ENCODE measurements at regions not wholly inside any gene's neighbourhood (a gene's known extent, or its start where the extent isn't known, plus 50 kb on each side); places are given as distances from the start of the nearest gene placed in this dataset.

DNA sequence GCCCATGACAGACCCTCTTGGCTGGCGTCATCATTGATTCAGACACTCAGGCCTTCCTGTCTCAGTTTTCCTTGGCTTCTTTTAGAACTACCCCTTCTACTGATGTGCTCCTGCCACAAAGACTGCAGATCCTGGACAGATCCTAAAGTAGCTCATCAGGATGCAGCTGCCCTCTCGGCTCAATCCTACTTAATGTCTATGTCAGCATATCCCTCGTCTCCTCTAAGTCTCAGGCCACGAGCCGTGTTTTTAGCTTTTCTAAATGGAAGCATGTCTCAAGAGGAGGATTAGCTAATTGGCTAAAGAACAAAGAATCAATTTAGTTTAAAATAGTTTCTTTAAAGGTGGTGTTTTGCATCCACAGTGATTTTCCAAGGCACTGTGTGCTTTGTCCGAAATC lies 447.7 kb downstream of the STIM2 start:
- no peaks in the 10 kb centered on the region for H3K36me3 ChIP-seq (ENCODE audit: control insufficient read depth in 5 of 5, insufficient read depth in 5 of 5, low read length in 5 of 5)
- no peaks in the 10 kb centered on the region for H3K27me3 ChIP-seq (ENCODE audit: control insufficient read depth in 5 of 5, insufficient read depth in 4 of 5, low read length in 5 of 5)
- H3K4me3 ChIP-seq (ENCODE audit: low read depth in 1 of 5, low read length in 5 of 5) = no peak overlapping the region
- H3K4me1 ChIP-seq (ENCODE audit: control insufficient read depth in 5 of 5, insufficient read depth in 5 of 5, low read length in 5 of 5) = no peaks in the 10 kb centered on the region
- H3K9ac ChIP-seq (ENCODE audit: low read length in 5 of 5) = no peak overlapping the region
- no peak overlapping the region for H3K27ac ChIP-seq (ENCODE audit: low read depth, low read length)
- H3K9me3 ChIP-seq (ENCODE audit: control insufficient read depth in 5 of 5, low read length in 5 of 5) = peaks cover 0 to under 1% (median 0%) of the 10 kb centered on the region in 5 donors

DNA sequence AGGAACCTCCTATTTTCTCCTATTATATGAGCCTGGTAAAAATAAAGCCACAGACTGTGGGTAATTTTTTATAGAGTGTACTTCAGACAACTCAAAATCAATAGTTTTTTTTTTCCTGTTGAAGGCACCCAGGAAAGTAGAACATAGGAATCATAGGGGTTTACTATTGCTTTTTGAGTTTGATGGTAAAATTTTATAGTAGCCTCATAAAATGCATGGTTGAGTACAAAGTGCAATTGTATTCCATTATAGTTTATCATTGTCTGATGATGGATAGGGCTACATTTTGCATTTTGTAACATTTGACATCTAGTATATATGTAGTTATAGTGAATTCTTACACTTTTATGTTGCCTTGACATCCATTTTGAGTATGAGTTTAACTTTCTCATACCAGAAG lies 455.0 kb downstream of the STIM2 start:
- Histone ChIP-seq H3K9me3 (ENCODE audit: control insufficient read depth in 5 of 5, low read length in 5 of 5) (peaks cover 0 to 4% (median 0%) of the 10 kb centered on the region in 5 donors), H3K4me1 (ENCODE audit: control insufficient read depth in 5 of 5, insufficient read depth in 5 of 5, low read length in 5 of 5) (no peaks in the 10 kb centered on the region), H3K27ac (ENCODE audit: low read depth, low read length) (no peak overlapping the region), H3K9ac (ENCODE audit: low read length in 5 of 5) (no peak overlapping the region), H3K36me3 (ENCODE audit: control insufficient read depth in 5 of 5, insufficient read depth in 5 of 5, low read length in 5 of 5) (no peaks in the 10 kb centered on the region), H3K4me3 (ENCODE audit: low read depth in 1 of 5, low read length in 5 of 5) (no peak overlapping the region), H3K27me3 (ENCODE audit: control insufficient read depth in 5 of 5, insufficient read depth in 4 of 5, low read length in 5 of 5) (no peaks in the 10 kb centered on the region)

DNA sequence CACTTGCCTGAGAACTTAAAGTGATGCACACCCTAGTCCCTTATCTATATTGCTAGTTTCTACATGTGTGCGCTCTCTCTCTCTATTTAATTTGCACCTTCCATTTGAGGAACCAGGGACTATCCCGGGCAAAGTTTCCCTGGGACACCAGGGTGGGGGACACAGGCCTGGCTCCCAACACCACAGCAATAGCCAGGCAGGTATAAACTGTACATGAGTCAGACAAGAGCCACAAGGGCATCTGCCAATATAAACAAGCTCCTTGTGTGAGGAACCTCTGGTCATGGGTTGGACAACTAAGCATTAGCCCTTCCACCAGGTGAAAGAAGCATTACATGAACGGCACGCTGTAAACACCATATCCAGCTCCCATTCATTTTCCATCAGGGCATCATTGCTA lies 455.5 kb downstream of the STIM2 start:
- Histone ChIP-seq H3K4me3 (ENCODE audit: low read depth in 1 of 5, low read length in 5 of 5) (no peak overlapping the region), H3K4me1 (ENCODE audit: control insufficient read depth in 5 of 5, insufficient read depth in 5 of 5, low read length in 5 of 5) (no peaks in the 10 kb centered on the region), H3K27me3 (ENCODE audit: control insufficient read depth in 5 of 5, insufficient read depth in 4 of 5, low read length in 5 of 5) (no peaks in the 10 kb centered on the region), H3K27ac (ENCODE audit: low read depth, low read length) (no peak overlapping the region), H3K9me3 (ENCODE audit: control insufficient read depth in 5 of 5, low read length in 5 of 5) (peaks cover 0 to 4% (median 0%) of the 10 kb centered on the region in 5 donors), H3K9ac (ENCODE audit: low read length in 5 of 5) (no peak overlapping the region), H3K36me3 (ENCODE audit: control insufficient read depth in 5 of 5, insufficient read depth in 5 of 5, low read length in 5 of 5) (no peaks in the 10 kb centered on the region)

DNA sequence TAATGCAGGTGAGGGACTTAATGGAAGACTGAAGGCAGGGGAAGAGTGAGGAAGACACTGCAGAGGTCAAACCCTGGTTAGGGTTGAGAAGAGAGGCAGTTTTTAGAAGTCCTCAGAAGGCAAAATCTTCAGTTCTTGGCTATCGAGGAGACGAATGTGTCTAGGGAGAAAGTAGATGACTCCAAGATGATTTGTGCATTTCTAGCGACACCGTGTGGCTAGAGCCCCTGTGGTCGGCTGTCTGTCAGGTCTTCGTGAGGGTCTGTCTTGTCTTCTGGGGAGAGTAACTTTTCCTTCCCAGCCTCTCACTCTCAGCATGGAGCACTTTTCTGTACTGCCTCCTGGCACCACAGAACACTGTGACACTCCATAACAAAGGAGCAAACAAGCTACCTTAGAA lies 458.1 kb downstream of the STIM2 start:
- H3K27ac ChIP-seq (ENCODE audit: low read depth, low read length) = no peak overlapping the region

DNA sequence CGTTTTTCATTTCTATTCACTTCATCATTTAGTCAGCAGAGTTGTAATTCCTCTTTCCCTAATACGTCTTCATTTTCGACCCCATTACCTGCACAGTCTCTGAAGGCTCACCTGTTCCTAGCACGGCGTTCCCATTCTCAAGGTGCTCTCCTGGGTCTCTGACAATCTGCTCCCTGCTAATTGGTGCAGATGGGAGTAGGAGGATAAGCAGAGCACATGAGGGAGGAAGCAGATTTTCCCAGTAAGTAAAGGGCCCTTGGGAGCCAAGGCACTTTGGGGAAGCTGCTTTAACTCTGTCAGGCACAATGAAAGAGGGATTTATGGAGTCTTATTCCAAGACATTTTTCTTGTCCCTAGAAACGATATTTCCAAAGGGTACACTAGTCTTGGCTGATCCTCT lies 466.4 kb downstream of the STIM2 start:
- no peaks in the 10 kb centered on the region for H3K27me3 ChIP-seq (ENCODE audit: control insufficient read depth in 5 of 5, insufficient read depth in 4 of 5, low read length in 5 of 5)
- H3K4me3 ChIP-seq (ENCODE audit: low read depth in 1 of 5, low read length in 5 of 5) = no peak overlapping the region
- no peaks in the 10 kb centered on the region for H3K4me1 ChIP-seq (ENCODE audit: control insufficient read depth in 5 of 5, insufficient read depth in 5 of 5, low read length in 5 of 5)

More for the DNA sequence above, 458.1 kb downstream of the STIM2 start:
- no peak overlapping the region for H3K9ac ChIP-seq (ENCODE audit: low read length in 5 of 5)
- no peaks in the 10 kb centered on the region for H3K36me3 ChIP-seq (ENCODE audit: control insufficient read depth in 5 of 5, insufficient read depth in 5 of 5, low read length in 5 of 5)
- H3K4me1 ChIP-seq (ENCODE audit: control insufficient read depth in 5 of 5, insufficient read depth in 5 of 5, low read length in 5 of 5) = no peaks in the 10 kb centered on the region
- H3K4me3 ChIP-seq (ENCODE audit: low read depth in 1 of 5, low read length in 5 of 5) = no peak overlapping the region
- H3K27me3 ChIP-seq (ENCODE audit: control insufficient read depth in 5 of 5, insufficient read depth in 4 of 5, low read length in 5 of 5) = no peaks in the 10 kb centered on the region
- H3K9me3 ChIP-seq (ENCODE audit: control insufficient read depth in 5 of 5, low read length in 5 of 5) = peaks cover 0 to 4% (median 0%) of the 10 kb centered on the region in 5 donors

DNA sequence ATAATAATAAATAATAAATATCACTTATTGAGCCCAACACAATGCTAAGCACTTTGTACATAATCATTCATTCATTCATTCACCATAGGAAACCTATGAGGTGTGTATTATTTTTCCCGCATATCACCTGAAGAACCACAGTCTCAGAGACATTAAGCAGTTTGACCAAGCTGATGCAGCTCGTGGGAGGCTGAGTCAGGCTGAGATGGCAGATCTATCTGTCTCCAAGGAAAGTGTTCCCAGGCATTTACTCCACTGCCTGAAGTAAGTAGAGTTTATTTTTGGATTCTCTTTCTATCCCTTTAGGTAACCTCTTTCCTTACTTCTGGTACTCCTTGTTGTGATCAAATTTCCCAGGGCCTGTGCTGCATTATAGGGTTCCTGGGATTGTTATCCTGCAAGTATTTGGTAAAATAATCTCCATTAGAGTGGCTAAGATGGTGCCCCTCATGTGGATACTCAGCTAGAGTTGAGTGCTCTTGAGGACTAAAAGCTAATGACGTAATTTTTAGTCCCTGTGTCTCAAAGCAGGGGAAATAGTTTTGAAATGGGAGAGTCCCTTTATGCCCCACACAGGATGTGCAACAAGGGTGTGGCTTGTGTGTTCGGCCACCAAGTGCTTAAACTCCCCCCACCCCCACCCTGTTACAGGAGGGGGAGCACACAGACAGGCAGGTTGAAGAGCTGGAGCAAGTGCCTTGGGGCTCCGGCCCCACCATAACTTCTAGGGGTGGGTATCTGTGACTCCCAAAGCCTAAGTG lies 467.0 kb downstream of the STIM2 start:
- Histone ChIP-seq H3K4me3 (ENCODE audit: low read depth in 1 of 5, low read length in 5 of 5) (no peak overlapping the region), H3K9me3 (ENCODE audit: control insufficient read depth in 5 of 5, low read length in 5 of 5) (peaks cover 0 to 10% (median 0%) of the 10 kb centered on the region in 5 donors)

More for the DNA sequence above, 466.4 kb downstream of the STIM2 start:
- Histone ChIP-seq H3K9ac (ENCODE audit: low read length in 5 of 5) (no peak overlapping the region), H3K36me3 (ENCODE audit: control insufficient read depth in 5 of 5, insufficient read depth in 5 of 5, low read length in 5 of 5) (no peaks in the 10 kb centered on the region), H3K27ac (ENCODE audit: low read depth, low read length) (no peak overlapping the region), H3K9me3 (ENCODE audit: control insufficient read depth in 5 of 5, low read length in 5 of 5) (peaks cover 0 to 10% (median 0%) of the 10 kb centered on the region in 5 donors)

DNA sequence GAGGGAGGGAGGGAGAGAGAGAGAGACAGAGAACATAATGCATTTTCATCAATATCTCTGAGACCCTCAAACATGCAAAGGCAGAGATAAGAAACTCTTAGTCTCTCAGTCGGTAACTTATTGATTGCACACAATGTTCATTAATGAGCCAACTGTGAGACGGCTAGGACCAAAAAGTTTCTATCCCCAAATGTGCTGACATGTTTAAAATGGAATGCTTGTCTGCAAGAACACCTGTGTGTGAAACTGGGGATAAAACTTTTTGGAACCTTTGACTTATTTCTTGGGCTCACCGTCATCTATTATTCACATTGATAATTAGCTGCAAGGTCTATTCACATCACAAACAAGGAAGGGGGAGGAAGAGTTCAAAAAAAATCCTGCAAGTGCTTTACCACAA lies 477.9 kb downstream of the STIM2 start:
- Histone ChIP-seq H3K27ac (ENCODE audit: low read depth, low read length) (no peak overlapping the region), H3K36me3 (ENCODE audit: control insufficient read depth in 5 of 5, insufficient read depth in 5 of 5, low read length in 5 of 5) (no peaks in the 10 kb centered on the region), H3K4me1 (ENCODE audit: control insufficient read depth in 5 of 5, insufficient read depth in 5 of 5, low read length in 5 of 5) (no peaks in the 10 kb centered on the region), H3K4me3 (ENCODE audit: low read depth in 1 of 5, low read length in 5 of 5) (no peak overlapping the region), H3K9me3 (ENCODE audit: control insufficient read depth in 5 of 5, low read length in 5 of 5) (peaks cover 0 to 5% (median 0%) of the 10 kb centered on the region in 5 donors), H3K9ac (ENCODE audit: low read length in 5 of 5) (no peak overlapping the region), H3K27me3 (ENCODE audit: control insufficient read depth in 5 of 5, insufficient read depth in 4 of 5, low read length in 5 of 5) (no peaks in the 10 kb centered on the region)

More for the DNA sequence above, 467.0 kb downstream of the STIM2 start:
- Histone ChIP-seq H3K27me3 (ENCODE audit: control insufficient read depth in 5 of 5, insufficient read depth in 4 of 5, low read length in 5 of 5) (no peaks in the 10 kb centered on the region), H3K27ac (ENCODE audit: low read depth, low read length) (no peak overlapping the region), H3K4me1 (ENCODE audit: control insufficient read depth in 5 of 5, insufficient read depth in 5 of 5, low read length in 5 of 5) (no peaks in the 10 kb centered on the region), H3K36me3 (ENCODE audit: control insufficient read depth in 5 of 5, insufficient read depth in 5 of 5, low read length in 5 of 5) (no peaks in the 10 kb centered on the region), H3K9ac (ENCODE audit: low read length in 5 of 5) (no peak overlapping the region)

DNA sequence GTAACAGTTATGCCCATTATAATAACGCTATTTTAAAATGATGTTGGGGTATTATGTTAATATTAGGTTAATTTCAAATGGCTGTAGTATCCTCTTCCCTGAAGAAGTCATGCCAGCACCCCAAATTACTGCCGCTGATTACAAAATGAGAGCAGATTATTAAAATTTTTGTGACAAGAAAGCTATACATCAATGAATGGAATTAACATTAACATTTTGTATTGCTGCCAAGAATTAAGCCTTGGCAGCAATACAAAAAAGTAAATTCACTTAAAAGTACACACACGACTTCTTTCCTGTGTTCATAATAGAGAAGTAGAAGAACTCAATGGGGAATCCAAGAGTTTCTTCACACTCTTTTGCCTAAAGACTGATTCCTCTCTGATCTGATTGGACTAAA lies 482.8 kb downstream of the STIM2 start:
- no peak overlapping the region for H3K4me3 ChIP-seq (ENCODE audit: low read depth in 1 of 5, low read length in 5 of 5)
- H3K9ac ChIP-seq (ENCODE audit: low read length in 5 of 5) = no peak overlapping the region
- H3K9me3 ChIP-seq (ENCODE audit: control insufficient read depth in 5 of 5, low read length in 5 of 5) = no peaks in the 10 kb centered on the region
- no peaks in the 10 kb centered on the region for H3K4me1 ChIP-seq (ENCODE audit: control insufficient read depth in 5 of 5, insufficient read depth in 5 of 5, low read length in 5 of 5)
- no peaks in the 10 kb centered on the region for H3K36me3 ChIP-seq (ENCODE audit: control insufficient read depth in 5 of 5, insufficient read depth in 5 of 5, low read length in 5 of 5)
- no peaks in the 10 kb centered on the region for H3K27me3 ChIP-seq (ENCODE audit: control insufficient read depth in 5 of 5, insufficient read depth in 4 of 5, low read length in 5 of 5)
- no peak overlapping the region for H3K27ac ChIP-seq (ENCODE audit: low read depth, low read length)

DNA sequence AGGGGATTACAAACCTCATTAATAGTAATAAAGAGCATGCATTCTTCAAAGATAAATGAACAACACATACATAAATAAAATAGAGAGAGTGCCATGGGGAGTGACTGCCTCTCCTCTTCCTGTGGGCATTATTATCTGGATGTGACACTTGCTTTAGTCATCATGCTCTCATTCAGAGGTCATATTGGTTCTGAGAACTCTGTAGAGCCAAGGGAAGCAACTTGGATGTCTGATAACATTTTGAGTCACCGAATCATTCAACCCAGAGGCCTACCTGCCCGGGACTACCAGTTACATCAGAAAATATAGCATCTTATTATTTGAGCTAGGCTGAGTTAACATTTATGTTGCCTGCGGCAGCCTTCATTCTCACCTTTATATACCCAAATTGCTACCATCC lies 489.5 kb downstream of the STIM2 start:
- H3K4me3 ChIP-seq (ENCODE audit: low read depth in 1 of 5, low read length in 5 of 5) = no peak overlapping the region
- no peaks in the 10 kb centered on the region for H3K36me3 ChIP-seq (ENCODE audit: control insufficient read depth in 5 of 5, insufficient read depth in 5 of 5, low read length in 5 of 5)
- no peak overlapping the region for H3K9ac ChIP-seq (ENCODE audit: low read length in 5 of 5)
- peaks cover 0 to 6% (median 0%) of the 10 kb centered on the region in 5 donors for H3K9me3 ChIP-seq (ENCODE audit: control insufficient read depth in 5 of 5, low read length in 5 of 5)
- H3K4me1 ChIP-seq (ENCODE audit: control insufficient read depth in 5 of 5, insufficient read depth in 5 of 5, low read length in 5 of 5) = no peaks in the 10 kb centered on the region
- no peak overlapping the region for H3K27ac ChIP-seq (ENCODE audit: low read depth, low read length)
- H3K27me3 ChIP-seq (ENCODE audit: control insufficient read depth in 5 of 5, insufficient read depth in 4 of 5, low read length in 5 of 5) = no peaks in the 10 kb centered on the region

DNA sequence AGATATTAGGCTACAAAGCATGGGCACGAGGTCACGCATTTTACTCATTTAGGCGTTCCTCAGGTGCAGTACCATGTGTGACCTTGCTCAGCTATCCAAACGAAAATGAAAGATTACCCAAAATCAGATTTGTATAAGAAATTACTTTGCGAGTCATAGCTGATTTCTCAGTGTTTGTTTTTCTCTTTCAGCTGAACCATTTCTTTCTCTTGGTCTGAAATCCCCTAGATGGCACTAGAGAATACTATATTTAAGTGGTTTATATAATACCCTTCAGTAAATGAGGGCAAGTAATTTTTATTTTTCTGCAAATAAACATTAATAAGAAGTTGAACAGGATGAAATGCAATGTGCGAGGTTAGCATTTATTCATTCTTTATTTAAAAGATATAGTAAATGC lies 496.6 kb downstream of the STIM2 start:
- no peak overlapping the region for H3K27ac ChIP-seq (ENCODE audit: low read depth, low read length)

More for the DNA sequence above, 496.6 kb downstream of the STIM2 start:
- Histone ChIP-seq H3K9me3 (ENCODE audit: control insufficient read depth in 5 of 5, low read length in 5 of 5) (peaks cover 0 to 6% (median 0%) of the 10 kb centered on the region in 5 donors), H3K4me3 (ENCODE audit: low read depth in 1 of 5, low read length in 5 of 5) (no peak overlapping the region), H3K27me3 (ENCODE audit: control insufficient read depth in 5 of 5, insufficient read depth in 4 of 5, low read length in 5 of 5) (no peaks in the 10 kb centered on the region), H3K4me1 (ENCODE audit: control insufficient read depth in 5 of 5, insufficient read depth in 5 of 5, low read length in 5 of 5) (peaks cover 0 to 17% (median 0%) of the 10 kb centered on the region in 5 donors), H3K36me3 (ENCODE audit: control insufficient read depth in 5 of 5, insufficient read depth in 5 of 5, low read length in 5 of 5) (no peaks in the 10 kb centered on the region), H3K9ac (ENCODE audit: low read length in 5 of 5) (no peak overlapping the region)
